Urothelium cell line (cell line): ENCODE measurements at regions not wholly inside any gene's neighbourhood (a gene's known extent, or its start where the extent isn't known, plus 50 kb on each side); places are given as distances from the start of the nearest gene placed in this dataset.

ENCODE experiments used
- DNase-seq: peaks from one replicate; pipeline ENCODE4 v3.0.0; 2011; ENCODE audit warnings: low spot score, mixed read lengths
- FAIRE-seq: peaks from 2 replicates; lab custom pipeline; 2011; peaks lifted over from hg19 to GRCh38; lab: Jason Lieb, UNC

- no peak for FAIRE-seq
- DNase-seq = no peak
These were observed 764.1 kb downstream of the LTN1 start for GRCh38 chr21:28228636-28228995.

- DNase-seq (no peak), FAIRE-seq (no peak)
These were observed 764.6 kb downstream of the LTN1 start for GRCh38 chr21:28227881-28228635.

- no peak for FAIRE-seq
These were observed 766.1 kb downstream of the LTN1 start for GRCh38 chr21:28226563-28226962.

DNA sequence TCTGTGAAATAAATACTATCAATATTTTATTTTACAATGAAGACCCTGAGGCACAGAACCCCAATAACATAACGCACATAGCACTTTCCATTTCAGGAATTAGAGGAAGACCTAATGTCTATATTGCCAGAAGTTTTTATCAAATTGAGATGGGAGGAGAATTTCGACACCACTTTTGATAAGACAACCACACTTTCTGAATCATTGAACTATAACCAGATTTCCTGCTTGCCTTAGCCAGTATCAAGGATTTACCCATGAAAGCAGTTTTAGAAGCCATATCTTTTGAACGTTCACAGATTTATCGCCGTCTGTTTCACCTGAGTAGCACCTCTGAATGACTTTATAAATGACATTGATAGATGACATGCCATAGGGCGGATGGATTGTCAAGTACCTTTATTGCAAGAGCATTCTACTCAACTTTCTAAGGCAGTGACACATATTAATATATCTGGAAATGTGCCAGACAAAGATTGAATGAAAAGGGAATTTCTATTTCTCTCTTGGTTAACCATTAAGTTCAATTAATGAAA, 768.4 kb downstream of the LTN1 start:
- DNase-seq = no peak
- FAIRE-seq = no peak

More at GRCh38 chr21:28226563-28226962, 766.1 kb downstream of the LTN1 start:
- no peak for DNase-seq

GRCh38 chr21:28221984-28222383, 770.7 kb downstream of the LTN1 start:
- DNase-seq (no peak), FAIRE-seq (no peak)

DNA sequence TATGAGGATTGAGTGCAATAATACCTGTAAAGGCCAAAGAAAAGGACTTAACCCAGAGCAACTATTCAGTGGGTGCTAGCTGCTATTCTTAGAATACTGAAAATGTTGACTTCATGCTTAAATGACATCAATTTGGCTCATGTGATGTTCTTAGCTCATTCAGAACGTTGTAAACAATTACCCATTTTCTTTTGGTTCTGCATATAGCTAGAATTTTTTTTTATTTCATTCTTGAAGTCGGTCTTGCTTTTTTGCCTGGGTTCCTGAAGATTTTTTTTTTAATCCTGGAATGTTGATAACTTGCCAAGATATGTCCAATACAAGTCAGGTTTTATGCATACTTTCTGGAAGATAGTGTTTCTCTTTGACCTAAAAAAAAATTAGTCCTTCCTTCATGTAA, 772.0 kb downstream of the LTN1 start:
- DNase-seq (no peak), FAIRE-seq (no peak)

DNA sequence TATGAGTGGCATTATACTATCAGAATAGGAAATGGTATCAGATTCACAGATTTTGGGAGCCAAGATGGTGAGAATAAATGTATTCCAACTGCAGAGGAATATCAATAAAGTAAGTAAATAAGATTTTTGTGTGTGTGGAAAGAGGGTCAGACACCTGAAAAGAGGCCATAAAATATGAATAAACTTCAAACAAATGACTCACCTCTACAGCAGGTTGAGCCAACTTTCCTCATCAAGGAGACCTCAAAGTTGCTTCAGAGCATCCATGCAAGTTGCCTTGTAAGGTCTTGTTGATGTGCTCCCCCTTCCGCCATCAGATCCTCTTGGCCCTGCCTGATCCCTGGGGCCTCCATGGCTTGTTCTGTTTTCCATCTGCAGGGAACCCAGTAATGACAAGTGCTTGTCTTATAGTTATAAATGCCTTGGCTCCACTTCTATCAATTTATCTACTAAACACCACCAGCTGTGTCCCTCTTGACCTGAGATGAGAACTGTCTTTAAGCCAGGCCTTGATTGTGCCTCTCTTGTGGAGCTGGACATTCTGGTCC, 775.6 kb downstream of the LTN1 start:
- FAIRE-seq (peak; percentile 9), DNase-seq (no peak)

DNA sequence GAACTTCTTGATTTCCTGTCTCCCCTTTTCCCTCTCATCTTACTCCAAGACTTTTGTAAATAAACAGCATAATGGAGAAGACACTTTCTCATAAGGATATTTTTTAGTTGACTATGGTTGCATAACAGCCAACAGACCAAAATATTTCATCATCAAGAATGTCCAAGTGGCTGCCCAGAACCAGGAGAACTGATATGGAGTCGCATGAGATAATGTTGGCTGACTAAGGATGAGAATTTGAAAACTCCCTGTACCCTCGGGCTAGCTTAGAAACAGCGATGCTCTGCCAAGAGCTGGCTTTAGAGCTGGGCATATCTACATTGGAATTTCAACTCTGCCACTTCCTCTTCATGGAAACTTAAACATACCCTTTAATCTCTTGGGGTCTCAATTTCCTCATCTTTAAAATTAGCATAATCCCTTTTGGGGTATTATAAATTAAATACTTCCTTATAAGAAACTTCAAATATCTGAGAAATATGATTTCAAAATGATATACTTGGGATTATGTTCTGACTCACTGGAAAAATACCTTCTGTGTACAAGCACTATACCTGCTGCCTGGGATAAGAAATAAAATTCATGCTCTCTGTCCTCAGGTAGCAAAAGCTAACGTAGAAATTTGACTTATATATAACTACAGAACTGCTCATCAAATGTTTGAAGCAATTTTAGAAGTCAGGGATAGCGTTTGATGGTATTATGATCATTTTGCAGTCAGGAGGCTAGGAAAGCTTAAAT, 777.3 kb downstream of the LTN1 start:
- FAIRE-seq (no peak), DNase-seq (no peak)

DNA sequence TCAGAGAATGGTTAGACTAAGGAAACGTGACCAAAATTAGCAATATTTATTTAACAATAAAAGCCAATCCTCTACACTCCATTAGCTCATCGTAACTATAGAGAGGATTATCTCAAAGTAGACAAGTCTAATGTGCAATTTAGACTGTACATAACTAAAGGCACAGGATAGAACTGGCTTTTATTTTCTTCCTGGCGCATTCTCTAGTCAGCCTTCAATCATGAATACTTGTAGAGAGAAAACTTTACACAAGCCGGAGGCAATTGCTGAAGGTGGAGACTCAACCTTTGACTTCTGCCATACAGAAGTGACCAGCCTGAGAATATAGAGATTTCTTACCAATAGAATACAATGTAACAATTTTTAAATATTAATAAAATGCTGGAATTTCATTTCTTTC, 777.9 kb downstream of the LTN1 start:
- DNase-seq (no peak), FAIRE-seq (no peak)

DNA sequence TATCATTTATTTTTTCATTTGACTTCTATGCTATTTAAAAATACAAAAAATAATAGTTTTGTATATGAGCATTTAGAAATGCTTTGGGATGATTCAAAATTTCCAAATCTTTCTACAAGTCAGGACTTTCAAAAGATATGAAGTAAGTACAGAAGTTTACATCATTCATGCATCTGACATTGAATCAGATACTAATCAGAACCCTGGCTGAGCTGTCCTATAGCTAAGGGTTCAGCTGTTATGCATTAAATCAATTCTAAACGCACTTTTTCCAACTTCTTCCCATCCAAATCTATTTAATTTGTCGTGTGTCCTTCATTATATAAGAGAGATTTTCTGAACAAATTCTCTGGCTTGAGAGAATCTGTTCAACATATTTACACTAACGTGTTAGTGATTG, 779.4 kb downstream of the LTN1 start:
- FAIRE-seq = no peak
- no peak for DNase-seq

- peak; percentile 30 for FAIRE-seq
These were observed 780.6 kb downstream of the LTN1 start for GRCh38 chr21:28212061-28212460.

DNA sequence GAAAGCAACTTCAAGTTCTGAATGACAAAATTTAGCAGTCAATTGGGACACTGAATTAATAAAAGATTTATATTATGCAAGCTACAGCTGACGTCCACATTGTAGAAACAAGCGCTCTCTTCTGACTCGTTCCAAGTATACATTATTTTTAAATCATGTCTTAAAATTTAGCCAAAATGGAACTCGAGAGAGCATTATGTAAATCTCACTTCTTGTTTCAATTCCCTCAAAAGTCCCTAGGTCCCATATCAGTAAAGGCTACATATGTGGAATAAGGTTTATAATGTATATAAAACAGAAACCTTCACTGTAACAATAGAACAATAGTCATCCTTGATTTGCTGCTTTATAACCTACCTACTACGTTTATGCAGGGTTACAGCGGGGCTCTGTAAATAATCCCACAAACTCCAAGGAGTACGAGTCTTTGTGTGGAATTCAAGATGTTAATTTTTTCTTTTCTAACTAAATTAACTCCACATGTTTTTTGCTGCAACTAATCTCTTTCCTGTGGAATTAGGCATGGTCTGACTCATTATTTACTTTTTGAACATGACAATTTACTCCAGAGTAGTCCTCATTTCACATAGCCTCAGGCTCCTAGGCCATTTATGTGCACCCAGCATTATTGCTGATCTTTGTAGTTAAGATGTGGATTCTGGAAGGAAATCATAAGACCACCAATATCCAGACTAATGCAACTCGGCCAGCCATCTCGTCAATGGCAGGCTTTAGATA, 785.1 kb downstream of the LTN1 start:
- DNase-seq = no peak
- no peak for FAIRE-seq

More at GRCh38 chr21:28212061-28212460, 780.6 kb downstream of the LTN1 start:
- DNase-seq = no peak

DNA sequence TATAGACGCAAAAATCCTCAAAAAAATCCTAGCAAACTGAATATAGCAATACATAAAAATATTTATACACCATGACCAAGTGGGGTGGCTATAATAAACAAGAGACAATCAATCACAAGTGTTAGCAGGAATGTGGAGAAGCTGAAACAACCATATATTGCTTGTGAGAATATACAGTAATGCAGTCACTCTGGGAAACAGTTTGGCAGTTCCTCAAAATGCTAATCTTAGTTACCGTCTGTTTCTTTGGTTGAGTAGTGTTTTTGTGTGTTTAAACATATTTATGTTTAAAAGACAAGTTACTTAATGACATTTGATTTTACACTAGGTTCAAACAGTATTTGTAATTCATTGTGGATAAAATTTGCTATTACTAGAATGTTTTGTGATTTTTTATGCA, 792.0 kb downstream of the LTN1 start:
- FAIRE-seq (no peak), DNase-seq (no peak)

- no peak for FAIRE-seq
These were observed 795.7 kb downstream of the LTN1 start for GRCh38 chr21:28196981-28197380.

GRCh38 chr21:28193189-28193588, 799.5 kb downstream of the LTN1 start:
- no peak for DNase-seq
- FAIRE-seq = no peak

More at GRCh38 chr21:28196981-28197380, 795.7 kb downstream of the LTN1 start:
- DNase-seq = no peak

DNA sequence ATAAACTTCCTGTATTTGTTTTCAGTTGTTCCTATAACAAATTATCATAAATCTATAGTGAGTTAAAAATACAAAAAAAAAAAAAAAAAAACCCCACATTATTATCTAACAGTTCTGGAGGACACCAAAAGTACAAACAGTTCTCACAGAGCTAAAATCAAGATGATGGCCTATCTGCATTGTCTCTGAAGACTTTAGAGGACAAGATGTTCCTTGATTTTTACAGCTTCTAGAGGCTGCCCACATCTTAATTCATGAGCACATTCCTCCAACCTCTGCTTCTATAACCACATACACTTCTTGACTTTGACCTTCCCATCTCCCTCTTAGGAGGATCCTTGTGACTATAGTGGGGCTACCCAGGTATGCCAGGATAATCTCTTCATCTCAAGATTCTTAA, 806.1 kb downstream of the LTN1 start:
- FAIRE-seq (no peak), DNase-seq (no peak)

DNA sequence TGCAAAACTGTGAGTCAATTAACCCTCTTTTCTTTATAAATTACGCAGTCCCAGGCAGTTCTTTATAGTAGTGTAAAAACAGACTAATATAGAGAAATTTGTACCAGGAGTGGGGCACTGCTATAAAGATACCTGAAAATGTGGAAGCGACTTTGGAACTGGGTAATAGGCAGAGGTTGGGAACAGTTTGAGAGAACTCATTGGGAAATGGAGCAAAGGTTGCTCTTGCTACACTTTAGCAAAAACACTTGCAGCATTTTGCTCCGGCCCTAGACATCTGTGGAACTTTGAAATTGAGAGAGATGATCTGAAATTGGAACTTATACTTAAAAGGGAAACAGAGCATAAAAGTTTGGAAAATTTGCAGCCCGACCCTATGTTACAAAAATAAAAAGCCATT, 810.9 kb downstream of the LTN1 start:
- DNase-seq (no peak), FAIRE-seq (no peak)

- DNase-seq (no peak), FAIRE-seq (no peak)
These were observed 813.5 kb downstream of the LTN1 start for GRCh38 chr21:28179136-28179535.

GRCh38 chr21:28177124-28177523, 815.6 kb downstream of the LTN1 start:
- DNase-seq (no peak), FAIRE-seq (no peak)

- no peak for FAIRE-seq
- no peak for DNase-seq
These were observed 818.0 kb downstream of the LTN1 start for GRCh38 chr21:28174701-28175100.

- DNase-seq (no peak), FAIRE-seq (no peak)
These were observed 818.7 kb downstream of the LTN1 start for GRCh38 chr21:28174006-28174405.
